Superior temporal gyrus (tissue), 1 donor: ENCODE measurements at regions not wholly inside any gene's neighbourhood (a gene's known extent, or its start where the extent isn't known, plus 50 kb on each side); places are given as distances from the start of the nearest gene placed in this dataset.
A peak's percentile ranks its signal among the peaks of the same experiment; 100 is the strongest.
"Not testable (repeated sequence)": the region's sequence is repeated elsewhere in the genome, so short reads cannot be mapped to it uniquely, and the experiment has no call there.

ENCODE experiments used
- DNase-seq: peaks from one replicate; pipeline ENCODE4 v3.0.0-alpha.2; 2016; ENCODE audit errors: extremely low spot score

DNA sequence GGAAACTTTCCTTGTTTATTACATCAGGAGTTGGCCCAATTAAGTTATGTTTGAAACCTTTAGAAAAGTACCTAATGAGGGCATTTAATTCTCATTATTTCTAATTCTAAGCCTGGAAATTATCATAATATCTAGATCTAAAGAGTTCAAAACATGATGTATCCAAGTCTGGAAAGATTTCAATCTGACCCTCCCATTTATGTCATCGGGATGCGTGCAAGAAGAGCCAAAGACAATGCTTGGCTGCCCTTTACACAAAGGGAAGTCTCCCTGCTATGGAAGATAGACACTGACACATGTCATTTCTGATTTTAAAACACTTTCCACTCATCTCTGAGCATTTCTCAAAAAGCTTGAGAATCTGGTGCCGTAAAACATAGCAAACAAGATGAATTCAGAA, 222.4 kb downstream of the ANTXR2 start:
- DNase-seq, result no peak

DNA sequence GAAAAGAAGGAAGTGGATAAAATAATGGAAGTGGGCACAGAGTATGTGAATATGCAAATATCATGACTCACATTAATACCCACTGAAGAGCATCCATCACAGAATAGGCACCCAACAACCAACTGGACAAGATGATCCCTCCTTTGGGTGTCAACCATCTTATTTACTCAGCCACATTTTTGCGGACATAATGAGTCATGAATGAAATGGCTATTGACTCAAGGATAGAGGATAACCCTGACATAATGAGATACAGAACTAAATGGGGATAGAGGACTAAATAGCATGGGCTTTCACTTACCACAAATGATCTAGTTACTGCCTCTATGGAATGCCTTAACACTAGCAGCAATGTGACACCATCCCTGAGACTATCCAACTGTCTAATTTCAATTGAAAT, 224.7 kb downstream of the ANTXR2 start:
- no peak for DNase-seq

- no peak for DNase-seq
Observed at GRCh38 chr4:79847411-79847810, 225.6 kb downstream of the ANTXR2 start.

DNA sequence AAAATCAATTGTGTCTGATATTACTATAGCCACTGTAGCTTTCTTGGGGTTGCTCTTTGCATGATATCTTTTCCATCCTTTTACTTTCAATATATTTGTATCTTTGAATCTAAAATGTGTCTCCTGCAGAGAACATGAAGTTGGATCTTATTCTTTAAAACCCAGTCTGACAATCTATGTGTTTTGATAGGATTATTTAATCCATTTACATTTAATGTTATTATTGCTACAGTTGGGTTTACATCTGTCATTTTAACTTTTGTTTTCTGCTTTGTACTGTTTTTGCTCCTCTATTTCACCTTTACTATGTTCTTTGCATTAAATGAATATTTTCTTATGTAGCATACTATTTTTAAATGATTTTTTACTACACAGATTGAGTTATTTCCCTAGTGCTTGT, 230.9 kb downstream of the ANTXR2 start:
- DNase-seq, result no peak

GRCh38 chr4:79833857-79834256, 239.2 kb downstream of the ANTXR2 start:
- no peak for DNase-seq

DNA sequence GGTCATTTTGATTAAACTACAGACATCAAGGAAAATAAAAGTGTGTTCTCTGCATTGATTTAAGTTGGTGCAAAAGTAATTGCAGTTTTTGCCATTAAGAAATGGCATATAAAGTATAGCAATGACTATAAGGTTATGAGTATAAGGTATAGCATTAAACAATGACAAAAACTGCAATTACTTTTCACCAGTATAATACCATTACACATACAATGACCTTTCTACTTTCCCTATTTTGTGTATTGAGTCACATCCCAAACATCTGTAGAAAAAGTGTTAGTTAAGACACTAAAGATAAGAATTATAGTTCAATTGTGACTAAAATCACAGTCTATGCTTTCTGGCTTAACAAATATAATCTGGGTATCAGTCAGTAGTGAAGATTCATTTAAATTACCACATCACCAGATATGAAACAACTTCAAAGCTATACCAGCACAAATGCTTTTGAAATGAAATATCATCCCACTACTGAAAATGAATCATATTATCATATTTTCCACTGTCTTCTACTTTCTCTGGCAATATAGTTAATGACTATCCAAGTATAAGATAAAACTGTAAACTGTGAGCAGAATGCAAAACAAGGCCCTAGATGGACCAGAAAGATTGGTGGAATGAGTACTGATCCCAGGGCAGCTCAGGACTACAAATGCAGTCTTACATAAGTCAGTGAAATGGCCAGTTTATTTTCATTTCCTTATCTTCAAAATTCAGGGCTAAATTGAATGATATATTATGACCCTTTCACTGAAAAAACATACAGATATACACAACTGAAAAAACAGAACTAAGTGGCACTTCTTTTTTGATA, 241.1 kb downstream of the ANTXR2 start:
- DNase-seq, result no peak

- no peak for DNase-seq
Observed at GRCh38 chr4:79831119-79831528, 241.9 kb downstream of the ANTXR2 start.

DNA sequence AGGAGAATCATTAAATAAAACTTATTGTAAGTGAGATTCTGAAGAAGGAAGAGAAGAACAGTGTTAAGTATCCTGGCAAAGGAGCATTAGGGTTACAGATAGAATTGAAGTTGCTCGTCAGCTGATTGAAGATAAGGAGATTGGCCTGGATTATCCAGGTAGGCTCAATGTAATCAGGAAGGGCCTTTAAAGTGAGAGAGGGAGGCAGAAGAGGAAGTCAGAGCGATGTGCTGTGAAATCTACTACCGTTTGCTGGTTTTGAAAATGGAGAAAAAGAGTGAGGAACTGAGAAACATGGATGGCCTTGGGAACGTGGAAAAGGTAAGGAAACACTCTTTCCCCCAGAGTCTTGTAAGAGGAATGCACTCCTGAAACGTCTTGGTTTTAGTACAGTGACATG, 245.7 kb downstream of the ANTXR2 start:
- DNase-seq, result no peak

- DNase-seq, result peak; percentile 14
Observed at GRCh38 chr4:79823148-79823763, 249.8 kb downstream of the ANTXR2 start.

DNA sequence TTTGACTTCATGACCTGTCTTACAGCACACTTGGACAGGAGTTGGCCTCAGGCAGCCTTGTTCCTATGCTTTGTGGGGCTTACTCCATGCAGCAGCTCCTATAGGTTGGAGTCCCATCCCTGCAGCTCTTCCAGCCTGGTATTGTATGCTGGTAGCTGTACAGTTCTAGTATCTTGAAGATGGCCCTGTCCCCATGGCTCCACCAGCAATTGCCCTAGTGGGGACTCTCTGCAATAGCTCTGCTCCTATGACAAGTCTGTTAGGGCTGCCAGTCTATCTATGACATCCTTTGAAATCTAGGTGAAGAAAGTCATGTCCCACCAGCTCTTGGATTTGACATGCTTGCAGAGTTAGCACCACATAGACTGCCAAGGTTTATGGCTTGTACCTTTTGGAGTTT, 252.6 kb downstream of the ANTXR2 start:
- no peak for DNase-seq

DNA sequence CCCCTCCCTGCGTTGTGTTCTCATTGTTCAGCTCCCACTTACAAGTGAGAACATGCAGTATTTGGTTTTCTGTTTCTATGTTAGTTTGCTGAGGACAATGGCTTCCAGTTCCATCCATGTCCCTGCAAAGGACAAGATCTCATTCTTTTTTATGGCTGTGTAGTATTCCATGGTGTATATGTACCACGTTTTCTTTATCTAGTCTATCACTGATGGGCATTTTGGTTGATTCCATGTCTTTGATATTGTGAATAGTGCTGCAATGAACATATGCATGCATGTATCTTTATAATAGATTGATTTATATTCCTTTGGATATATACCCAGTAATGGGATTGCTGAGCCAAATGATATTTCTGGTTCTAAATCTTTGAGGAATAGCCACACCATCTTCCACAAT, 265.1 kb downstream of the ANTXR2 start:
- not testable (repeated sequence) for DNase-seq

DNA sequence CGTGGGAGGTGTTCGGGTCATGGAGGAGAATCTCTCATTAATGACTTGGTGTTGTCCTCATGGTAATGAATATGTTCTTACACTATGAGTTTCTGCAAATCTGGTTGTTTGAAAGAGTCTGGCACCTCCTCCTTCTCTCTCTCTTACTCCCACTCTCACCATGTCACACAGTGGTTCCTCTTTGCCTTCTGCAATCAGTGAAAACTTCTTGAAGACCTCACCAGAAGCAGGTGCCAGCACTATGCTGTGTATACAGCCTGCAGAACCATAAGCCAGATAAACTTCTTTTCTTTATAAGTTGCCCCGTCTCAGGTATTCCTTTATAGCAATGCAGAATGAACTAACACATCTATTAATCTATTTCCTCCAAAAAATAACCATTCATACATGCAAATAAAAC, 275.0 kb downstream of the ANTXR2 start:
- no peak for DNase-seq

DNA sequence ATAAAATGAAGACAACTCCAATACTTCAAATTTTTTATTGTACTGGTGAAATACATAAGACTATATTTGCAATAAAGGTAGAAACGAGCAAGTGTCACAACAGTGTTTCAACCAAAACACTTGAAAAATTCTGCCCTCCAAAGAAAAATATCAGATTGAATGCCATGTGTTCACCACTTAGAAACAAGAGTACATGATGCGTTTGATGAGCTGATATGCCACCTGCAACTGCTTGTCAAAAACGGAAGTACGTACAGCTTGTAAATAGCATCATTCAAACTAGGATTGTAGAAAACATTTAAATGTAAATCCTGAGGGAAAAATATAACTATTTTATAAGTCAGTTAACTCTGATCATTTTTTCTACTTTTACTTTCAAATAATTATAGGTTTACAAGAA, 276.1 kb downstream of the ANTXR2 start:
- no peak for DNase-seq

- no peak for DNase-seq
Observed at GRCh38 chr4:79788884-79789283, 284.1 kb downstream of the ANTXR2 start.

GRCh38 chr4:79780129-79780528, 292.9 kb downstream of the ANTXR2 start:
- DNase-seq, result no peak

- DNase-seq, result no peak
Observed at GRCh38 chr4:79772510-79772909, 300.5 kb downstream of the ANTXR2 start.

DNA sequence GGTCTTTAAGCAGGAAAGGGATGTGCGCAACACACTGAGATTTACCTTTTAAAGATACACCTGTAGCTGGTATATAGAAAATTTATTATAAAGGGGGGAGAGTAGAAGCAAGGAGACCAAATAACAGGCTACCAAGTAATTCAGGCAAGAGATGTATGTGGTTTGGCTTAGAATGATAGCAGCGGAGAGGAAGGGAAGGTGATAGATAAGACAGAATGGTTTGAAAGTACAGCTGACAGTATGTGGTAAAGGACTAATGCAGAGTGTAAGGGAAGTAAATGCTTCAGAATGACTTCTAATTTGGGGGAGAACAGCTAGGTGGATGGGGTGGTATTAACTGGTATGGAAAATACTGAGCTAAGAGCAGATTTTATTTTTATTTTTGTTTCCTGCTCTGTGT, 308.9 kb downstream of the ANTXR2 start:
- DNase-seq, result no peak

DNA sequence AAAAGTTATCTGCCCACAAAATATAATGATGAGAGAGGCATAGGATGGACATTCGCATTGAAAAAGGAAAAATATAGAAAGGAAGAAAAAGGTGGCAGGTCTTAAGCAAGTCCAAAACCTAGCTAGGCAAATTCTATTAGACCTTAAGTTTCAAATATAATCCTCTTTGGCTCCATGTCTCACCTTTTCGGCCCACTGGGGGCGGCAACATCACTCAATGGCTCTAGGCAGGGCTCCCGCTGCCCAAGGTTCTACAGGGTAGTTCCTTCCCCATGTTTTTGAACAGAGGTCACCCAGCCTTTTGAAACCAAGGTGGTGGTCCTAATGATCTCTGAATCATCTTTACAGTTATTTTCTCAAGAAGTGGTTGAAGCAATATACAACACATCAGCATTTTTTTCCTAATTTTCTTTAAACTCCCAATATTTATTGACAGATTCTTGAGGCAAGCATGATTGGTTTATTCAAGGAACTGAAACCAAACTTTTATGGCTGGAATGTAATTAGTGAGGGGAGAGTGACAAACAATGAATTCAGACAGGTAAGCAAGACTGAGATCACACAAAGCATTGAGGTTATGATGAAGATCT, 309.4 kb downstream of the ANTXR2 start:
- no peak for DNase-seq

- no peak for DNase-seq
Observed at GRCh38 chr4:79759793-79760192, 313.2 kb downstream of the ANTXR2 start.

DNA sequence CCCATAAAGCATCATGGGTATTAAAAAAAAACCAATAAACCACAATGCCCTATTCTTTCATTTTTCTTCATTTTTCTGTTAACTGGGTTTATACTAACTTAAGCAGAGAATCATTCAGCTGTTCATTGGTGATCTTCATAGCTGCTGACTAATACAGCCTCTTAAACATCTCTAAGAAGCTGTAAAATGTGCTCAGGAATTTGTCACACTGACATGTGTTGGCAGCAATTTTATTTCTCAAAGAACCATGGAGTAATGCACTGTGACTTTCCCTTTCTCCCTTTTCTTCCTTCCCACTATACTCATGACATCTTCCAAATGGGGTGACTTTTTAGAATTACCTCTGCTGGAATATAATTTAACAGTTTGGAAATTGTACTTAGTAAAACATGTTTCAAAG, 315.4 kb downstream of the ANTXR2 start:
- DNase-seq, result no peak

DNA sequence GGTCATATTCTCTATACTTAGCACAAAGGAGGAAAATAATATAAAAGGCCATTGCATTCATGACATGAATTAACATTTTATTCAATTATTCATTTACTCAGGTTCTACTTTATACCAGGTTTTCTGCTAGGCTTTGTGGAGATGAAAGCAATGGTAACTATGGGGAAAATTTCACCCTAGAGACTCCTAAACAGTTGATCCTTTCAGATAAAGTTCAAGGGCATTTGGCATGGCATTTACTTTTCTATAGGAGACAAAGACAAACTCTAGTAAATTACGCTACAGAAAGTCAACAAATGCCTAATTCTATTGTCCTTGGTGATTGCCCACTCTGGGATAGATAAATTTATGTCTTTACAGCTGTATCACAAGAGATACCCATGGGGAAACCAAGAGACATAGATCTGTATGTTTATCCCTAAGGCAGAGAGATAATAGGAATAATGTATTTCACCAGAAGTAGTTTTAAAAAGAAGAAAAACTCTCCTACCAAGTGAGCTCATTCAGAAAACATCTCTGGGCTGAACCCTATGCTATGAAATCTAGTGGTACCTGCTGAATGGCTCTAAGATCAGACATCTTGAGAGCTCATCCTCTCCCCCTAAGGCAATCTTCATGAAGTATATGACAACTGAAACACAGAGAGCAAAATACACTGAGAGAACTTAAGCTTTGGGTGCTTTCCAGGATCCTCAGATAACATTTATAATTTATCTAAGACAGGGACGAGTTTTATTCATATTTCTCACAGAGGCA, 316.7 kb downstream of the ANTXR2 start:
- no peak for DNase-seq

DNA sequence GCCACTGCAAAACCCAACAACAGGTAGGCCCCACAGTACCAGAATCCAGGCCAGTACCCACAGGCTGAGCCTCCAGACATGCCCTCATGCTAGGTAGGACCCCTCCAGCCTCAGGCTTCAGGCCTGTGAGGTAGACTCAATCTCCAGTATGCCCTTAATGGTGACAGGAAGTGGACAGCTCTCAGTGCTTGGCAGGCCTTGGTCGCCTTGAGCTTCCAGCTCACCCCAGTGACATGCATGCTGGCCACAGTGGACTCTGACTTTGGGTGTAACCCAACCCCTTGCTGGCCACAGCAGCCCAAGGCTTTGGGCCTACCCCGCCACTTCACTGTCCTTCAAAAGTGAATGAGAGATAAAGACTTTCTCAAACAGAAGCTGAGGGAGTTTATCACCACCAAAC, 324.2 kb downstream of the ANTXR2 start:
- DNase-seq, result no peak
